ENCODE measurements at regions not wholly inside any gene's neighbourhood (a gene's known extent, or its start where the extent isn't known, plus 50 kb on each side); places are given as distances from the start of the nearest gene placed in this dataset.

DNA sequence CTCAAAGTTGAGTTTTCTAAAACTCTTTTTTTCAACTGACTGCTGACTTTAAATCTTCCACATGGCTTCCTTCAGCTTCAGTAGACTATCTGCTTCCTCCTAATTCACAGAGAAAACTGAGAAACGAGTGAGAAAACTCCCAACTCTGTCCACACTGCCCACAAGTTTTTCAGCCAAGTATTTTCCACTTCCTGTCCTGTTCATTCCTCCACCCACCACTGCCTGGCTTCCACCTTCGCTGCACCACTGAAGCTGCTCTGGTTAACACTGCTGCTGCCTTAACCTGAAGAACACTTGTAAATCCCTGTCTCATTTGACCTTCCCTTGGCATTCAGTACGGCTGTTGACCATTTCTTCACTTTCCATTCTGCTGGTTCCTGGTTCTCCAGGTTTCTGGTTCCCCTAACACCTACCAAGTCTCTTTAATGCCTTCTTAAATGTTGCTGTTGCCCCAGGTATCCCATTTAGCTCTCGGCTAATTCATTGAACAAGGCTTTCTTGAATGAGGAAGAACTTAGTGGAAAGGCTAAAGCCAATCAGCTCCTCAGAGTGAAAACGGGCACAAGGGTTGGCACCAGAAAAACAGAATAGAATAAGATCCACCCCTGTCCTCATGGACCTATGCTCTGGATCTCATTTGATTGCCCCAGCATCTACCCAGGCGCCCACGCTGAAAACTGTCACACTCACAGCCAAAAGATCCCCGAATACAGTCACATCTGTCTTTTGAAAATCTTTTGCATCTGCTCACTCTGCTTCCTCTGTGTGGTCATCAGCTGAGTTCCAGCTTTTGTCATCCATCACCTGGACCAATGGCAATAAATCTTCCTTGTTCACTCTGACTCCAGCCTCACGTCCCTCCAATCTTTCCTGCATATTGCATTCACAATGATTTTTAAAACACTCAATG, 104.4 kb upstream of the TAB2 start:
- TF ChIP-seq, protein P1, sequence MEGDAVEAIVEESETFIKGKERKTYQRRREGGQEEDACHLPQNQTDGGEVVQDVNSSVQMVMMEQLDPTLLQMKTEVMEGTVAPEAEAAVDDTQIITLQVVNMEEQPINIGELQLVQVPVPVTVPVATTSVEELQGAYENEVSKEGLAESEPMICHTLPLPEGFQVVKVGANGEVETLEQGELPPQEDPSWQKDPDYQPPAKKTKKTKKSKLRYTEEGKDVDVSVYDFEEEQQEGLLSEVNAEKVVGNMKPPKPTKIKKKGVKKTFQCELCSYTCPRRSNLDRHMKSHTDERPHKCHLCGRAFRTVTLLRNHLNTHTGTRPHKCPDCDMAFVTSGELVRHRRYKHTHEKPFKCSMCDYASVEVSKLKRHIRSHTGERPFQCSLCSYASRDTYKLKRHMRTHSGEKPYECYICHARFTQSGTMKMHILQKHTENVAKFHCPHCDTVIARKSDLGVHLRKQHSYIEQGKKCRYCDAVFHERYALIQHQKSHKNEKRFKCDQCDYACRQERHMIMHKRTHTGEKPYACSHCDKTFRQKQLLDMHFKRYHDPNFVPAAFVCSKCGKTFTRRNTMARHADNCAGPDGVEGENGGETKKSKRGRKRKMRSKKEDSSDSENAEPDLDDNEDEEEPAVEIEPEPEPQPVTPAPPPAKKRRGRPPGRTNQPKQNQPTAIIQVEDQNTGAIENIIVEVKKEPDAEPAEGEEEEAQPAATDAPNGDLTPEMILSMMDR (IDR thresholded peaks at IDR 0.05), result no peak
- TF ChIP-seq POLR2A (IDR thresholded peaks at IDR 0.05) (no peak), POLR2AphosphoS5 (IDR thresholded peaks at IDR 0.05) (no peak)

Data from breast epithelium (tissue), 3 donors.